Ovary (tissue), 7 donors: ENCODE measurements at regions not wholly inside any gene's neighbourhood (a gene's known extent, or its start where the extent isn't known, plus 50 kb on each side); places are given as distances from the start of the nearest gene placed in this dataset.

Experiments
- DNase-seq, 5 donors: peaks; one replicate each; pipeline ENCODE4 v3.0.0-alpha.2; 2019 to 2020
- H3K27ac ChIP-seq, 2 donors: fragments of 200-600 bp; one replicate each; pipeline versions ENCODE4 v1.5.1 to v1.8.0; 2019 to 2022
- H3K27me3 ChIP-seq: fragments of 200-600 bp; one replicate; pipeline ENCODE4 v1.8.0; 2022
- H3K36me3 ChIP-seq: fragments of 200-600 bp; sonication (generic); one replicate; pipeline ENCODE4 v1.5.1; 2019
- H3K4me1 ChIP-seq: one replicate; pipeline ENCODE4 v1.8.1; 2013; ENCODE audit warnings: mild to moderate bottlenecking, moderate library complexity; ENCODE audit not compliant: insufficient read depth
- H3K4me3 ChIP-seq: fragments of 200-600 bp; sonication (generic); one replicate; pipeline ENCODE4 v1.5.1; 2017
- H3K9me3 ChIP-seq, 2 donors: fragments of 200-600 bp in 1 of 2; sonication (generic) in 1 of 2; one replicate each; pipeline versions ENCODE4 v1.5.1 to v1.8.1; 2013 to 2019; ENCODE audit warnings: mild to moderate bottlenecking in 1 of 2, moderate library complexity in 1 of 2
- CTCF ChIP-seq, 3 donors: fragments of 450-650 bp in 2 of 3; fragments of 200-600 bp in 1 of 3; IDR thresholded peaks; one replicate each; pipeline versions ENCODE4 v1.5.1 to v1.8.0; 2016 to 2022; ENCODE audit warnings: antibody characterized with exemption in 3 of 3, mild to moderate bottlenecking in 1 of 3
- EP300 ChIP-seq: sonication (generic); formaldehyde crosslinking; IDR thresholded peaks from one replicate; pipeline ENCODE4 v1.6.1; 2017; ENCODE audit warnings: antibody characterized with exemption
- POLR2A ChIP-seq: fragments of 450-650 bp; IDR thresholded peaks from one replicate; pipeline ENCODE4 v1.6.1; 2017; ENCODE audit warnings: antibody characterized with exemption, mild to moderate bottlenecking, moderate library complexity
- WGBS, 3 donors: extraction: QIAGEN DNeasy Blood & Tissue Kit in 1 of 3; methylation state at CpG; one replicate each; pipeline versions ENCODE4 v1.1.5 to v1.1.7; 2013 to 2017; 5-methylcytosine and 5-hydroxymethylcytosine counted together
- intact Hi-C, 4 donors: fragments of 100-400 bp; cut with DNase I; formaldehyde crosslinking; loops; one replicate each; pipeline versions ENCODE4 v1.11.0 to v1.15.1; 2022 to 2023
- donor health status: DM: no; HTN: no; CAD: no; lungs with moderate emphysema.
- donor health status: DM: no; HTN: no; CAD: no.
- donor health status: Bipolar disorder and iron deficiency.
- donor health status: DM: no; HTN: no; CAD: no.
- donor health status: DM: yes; HTN: yes; CAD: no.

GRCh38 chr14:44112774-44113460 is 394.2 kb downstream of the FSCB start:
- H3K36me3 ChIP-seq: no peaks in the 10 kb centered on the region
- no peaks in the 10 kb centered on the region for H3K27me3 ChIP-seq
- peaks cover 0 to 3% of the 10 kb centered on the region in 2 donors for H3K9me3 ChIP-seq
- DNase-seq: no peak
- H3K27ac ChIP-seq: no peak overlapping the region
- no peaks in the 10 kb centered on the region for H3K4me1 ChIP-seq
- intact Hi-C loops: no loop called here
- H3K4me3 ChIP-seq: no peak overlapping the region
- no peak for TF ChIP-seq CTCF (IDR thresholded peaks at IDR 0.05)
- TF ChIP-seq POLR2A: no peak

GRCh38 chr14:44109036-44109435 is 398.0 kb downstream of the FSCB start:
- no peak for DNase-seq
- Histone ChIP-seq H3K9me3 (peaks cover 0 to 3% of the 10 kb centered on the region in 2 donors), H3K4me1 (no peaks in the 10 kb centered on the region), H3K27me3 (no peaks in the 10 kb centered on the region), H3K27ac (no peak overlapping the region), H3K4me3 (no peak overlapping the region), H3K36me3 (no peaks in the 10 kb centered on the region)
- intact Hi-C loops: no loop called here
- TF ChIP-seq CTCF (IDR thresholded peaks at IDR 0.05) (no peak), POLR2A (no peak), EP300 (no peak)
- 90 to 100% (median 91%) methylated on average over 1 of the region's 1 CpG for WGBS, 3 donors

GRCh38 chr14:44108601-44109000 is 398.5 kb downstream of the FSCB start:
- WGBS, 3 donors: 91 to 97% (median 93%) methylated on average over 1 of the region's 1 CpG
- TF ChIP-seq CTCF (IDR thresholded peaks at IDR 0.05) (no peak), EP300 (no peak), POLR2A (no peak)
- intact Hi-C loops: no loop called here
- Histone ChIP-seq H3K4me3 (no peak overlapping the region), H3K27ac (no peak overlapping the region), H3K27me3 (no peaks in the 10 kb centered on the region), H3K36me3 (no peaks in the 10 kb centered on the region), H3K9me3 (peaks cover 0 to 3% of the 10 kb centered on the region in 2 donors), H3K4me1 (no peaks in the 10 kb centered on the region)
- DNase-seq: no peak

GRCh38 chr14:44107156-44107555 is 399.9 kb downstream of the FSCB start:
- Histone ChIP-seq H3K4me1 (no peaks in the 10 kb centered on the region), H3K27me3 (no peaks in the 10 kb centered on the region), H3K9me3 (peaks cover 0 to 3% of the 10 kb centered on the region in 2 donors), H3K36me3 (no peaks in the 10 kb centered on the region), H3K27ac (no peak overlapping the region), H3K4me3 (no peak overlapping the region)
- no peak for DNase-seq
- TF ChIP-seq CTCF (IDR thresholded peaks at IDR 0.05) (no peak), POLR2A (no peak), EP300 (no peak)
- 76 to 81% (median 80%) methylated on average over 1 of the region's 1 CpG for WGBS, 3 donors
- intact Hi-C loops: no loop called here
